IMR-90 (cell line): ENCODE measurements at regions not wholly inside any gene's neighbourhood (a gene's known extent, or its start where the extent isn't known, plus 50 kb on each side); places are given as distances from the start of the nearest gene placed in this dataset.

Experiments used
- ATAC-seq: fragments of 200-7000 bp; cut with Tn5 transposase; 2 replicates; pipeline ENCODE4 v1.9.1; 2020; ENCODE audit warnings: low read depth, mild to moderate bottlenecking, moderate library complexity
- BruUV-seq: library from RNA; stranded (reverse); fragments of 400-500 nt; replicated peaks from 2 replicates; lab custom pipeline; 2021; lab: Mats Ljungman, UMichigan
- CTCF ChIA-PET: fragments of 300-600 bp; formaldehyde crosslinking; extraction: SDS; loops from one replicate; lab custom pipeline; 2021; ENCODE audit warnings: antibody characterized with exemption; lab: Yijun Ruan, JAX
- POLR2A ChIA-PET: fragments of 300-600 bp; sonication (Branson Sonifier 250); formaldehyde crosslinking; loops from one replicate; lab custom pipeline; 2022; ENCODE audit warnings: antibody characterized with exemption; ENCODE audit not compliant: unreplicated experiment; lab: Charles Lee
- DNase-seq: peaks from one replicate; pipeline ENCODE4 v3.0.0; 2013
- H2AFZ ChIP-seq: replicated peaks from 2 replicates; pipeline ENCODE3; 2013; ENCODE audit warnings: low read length, mild to moderate bottlenecking; ENCODE audit not compliant: poor library complexity
- H2AK5ac ChIP-seq: 2 replicates; pipeline ENCODE4 v1.6.1; 2013; ENCODE audit warnings: low read depth, low read length, inconsistent platforms
- H2AK9ac ChIP-seq: replicated peaks from 2 replicates; pipeline ENCODE3; 2013; ENCODE audit warnings: mild to moderate bottlenecking, low read depth, low read length, moderate library complexity; ENCODE audit not compliant: poor library complexity
- H2BK120ac ChIP-seq: 2 replicates; pipeline ENCODE4 v1.6.1; 2013; ENCODE audit warnings: low read depth, low read length, inconsistent platforms
- H2BK15ac ChIP-seq: 3 replicates; pipeline ENCODE4 v1.6.1; 2013; ENCODE audit warnings: low read depth, low read length, inconsistent platforms
- H2BK20ac ChIP-seq: 2 replicates; pipeline ENCODE4 v1.6.1; 2013; ENCODE audit warnings: low read depth, mild to moderate bottlenecking, inconsistent platforms, low read length, moderate library complexity
- H2BK5ac ChIP-seq: 2 replicates; pipeline ENCODE4 v1.6.1; 2013; ENCODE audit warnings: mild to moderate bottlenecking, low read depth, low read length, inconsistent platforms; ENCODE audit not compliant: poor library complexity, severe bottlenecking
- H3K14ac ChIP-seq: replicated peaks from 2 replicates; pipeline ENCODE4 v1.6.1; 2013; ENCODE audit warnings: low read depth, low read length, inconsistent platforms
- H3K18ac ChIP-seq: 2 replicates; pipeline ENCODE4 v1.6.1; 2013; ENCODE audit warnings: low read depth, low read length, control low read depth
- H3K23ac ChIP-seq: 2 replicates; pipeline ENCODE4 v1.6.1; 2013; ENCODE audit warnings: low read depth, low read length, inconsistent platforms
- H3K27ac ChIP-seq: 2 replicates; pipeline ENCODE4 v1.5.1; 2013; ENCODE audit warnings: mild to moderate bottlenecking, control low read depth, low read length; ENCODE audit not compliant: insufficient read depth
- H3K27me3 ChIP-seq: 2 replicates; pipeline ENCODE4 v1.6.1; 2013; ENCODE audit warnings: low read length; ENCODE audit not compliant: control insufficient read depth, insufficient read depth
- H3K36me3 ChIP-seq: 2 replicates; pipeline ENCODE4 v1.6.1; 2013; ENCODE audit warnings: low read length, mixed read lengths; ENCODE audit not compliant: control insufficient read depth, insufficient read depth
- H3K4ac ChIP-seq: 2 replicates; pipeline ENCODE4 v1.6.1; 2013; ENCODE audit warnings: low read depth, low read length, inconsistent platforms
- H3K4me1 ChIP-seq: 2 replicates; pipeline ENCODE4 v1.6.1; 2013; ENCODE audit warnings: low read length, mixed read lengths; ENCODE audit not compliant: control insufficient read depth, insufficient read depth
- H3K4me2 ChIP-seq: 2 replicates; pipeline ENCODE4 v1.6.1; 2013; ENCODE audit warnings: low read depth, mild to moderate bottlenecking, control low read depth, low read length, moderate library complexity
- H3K4me3 ChIP-seq: 2 replicates; pipeline ENCODE4 v1.5.1; 2013; ENCODE audit warnings: low read depth, mild to moderate bottlenecking, control low read depth, low read length, moderate library complexity; ENCODE audit not compliant: insufficient read depth
- H3K56ac ChIP-seq: 2 replicates; pipeline ENCODE4 v1.6.1; 2013; ENCODE audit warnings: low read length, inconsistent platforms; ENCODE audit not compliant: insufficient read depth; ENCODE audit errors: extremely low read depth
- H3K79me1 ChIP-seq, 2 experiments: 2 replicates each; pipeline ENCODE4 v1.6.1; 2013; ENCODE audit warnings: low read length in 2 of 2, inconsistent platforms in 1 of 2, low read depth in 1 of 2
- H3K9ac ChIP-seq: 2 replicates; pipeline ENCODE4 v1.6.1; 2013; ENCODE audit warnings: low read depth, low read length, control low read depth
- H3K9me1 ChIP-seq: 2 replicates; pipeline ENCODE4 v1.6.1; 2013; ENCODE audit warnings: low read length, inconsistent platforms; ENCODE audit not compliant: insufficient read depth
- H3K9me3 ChIP-seq: 2 replicates; pipeline ENCODE4 v1.6.1; 2013; ENCODE audit warnings: low read length; ENCODE audit not compliant: control insufficient read depth, insufficient read depth
- H4K20me1 ChIP-seq: 2 replicates; pipeline ENCODE4 v1.6.1; 2013; ENCODE audit warnings: low read length, inconsistent platforms; ENCODE audit not compliant: insufficient read depth
- H4K5ac ChIP-seq: 2 replicates; pipeline ENCODE4 v1.6.1; 2013; ENCODE audit warnings: mild to moderate bottlenecking, low read depth, low read length, control low read depth
- H4K8ac ChIP-seq, 2 experiments: 2 replicates each; pipeline ENCODE4 v1.6.1; 2013; ENCODE audit warnings: low read depth in 2 of 2, low read length in 2 of 2, control low read depth in 1 of 2, inconsistent platforms in 1 of 2
- H4K91ac ChIP-seq: 2 replicates; pipeline ENCODE4 v1.6.1; 2013; ENCODE audit warnings: low read depth, low read length, inconsistent platforms; ENCODE audit not compliant: insufficient read depth
- CEBPB ChIP-seq: IDR thresholded peaks from 2 replicates; pipeline ENCODE4 v1.6.1; 2012; ENCODE audit warnings: low read depth, low read length, improper control_type of control experiment
- CHD1 ChIP-seq: IDR thresholded peaks from 2 replicates; pipeline ENCODE4 v1.6.1; 2012; ENCODE audit warnings: low read depth, low read length, improper control_type of control experiment
- FOS ChIP-seq: fragments of 150-350 bp; IDR thresholded peaks from 2 replicates; pipeline ENCODE4 v1.6.1; 2016; ENCODE audit warnings: low read depth, low read length
- MAZ ChIP-seq: IDR thresholded peaks from 2 replicates; pipeline ENCODE4 v1.6.1; 2012; ENCODE audit warnings: low read depth, mild to moderate bottlenecking, low read length, improper control_type of control experiment, moderate library complexity, borderline replicate concordance
- NFE2L2 ChIP-seq: fragments of 150-350 bp; IDR thresholded peaks from 2 replicates; pipeline ENCODE4 v1.6.1; 2016; ENCODE audit warnings: low read depth, mild to moderate bottlenecking, low read length
- POLR2A ChIP-seq: IDR thresholded peaks from 2 replicates; pipeline ENCODE4 v1.6.1; 2012; ENCODE audit warnings: mild to moderate bottlenecking, low read depth, low read length
- RCOR1 ChIP-seq: IDR thresholded peaks from 2 replicates; pipeline ENCODE4 v1.6.1; 2012; ENCODE audit warnings: mild to moderate bottlenecking, low read length, improper control_type of control experiment; ENCODE audit not compliant: insufficient replicate concordance
- RFX5 ChIP-seq: IDR thresholded peaks from 2 replicates; pipeline ENCODE4 v1.8.0; 2012; ENCODE audit warnings: low read depth, mild to moderate bottlenecking, low read length, moderate library complexity
- SMC3 ChIP-seq: fragments of 150-350 bp; IDR thresholded peaks from 2 replicates; pipeline ENCODE4 v1.6.1; 2016; ENCODE audit warnings: low read depth, mild to moderate bottlenecking, antibody characterized with exemption, low read length, moderate library complexity
- WGBS, 2 experiments: methylation state at CpG; one replicate each; pipeline versions ENCODE4 v1.1.5 to v1.1.7; 2013; ENCODE audit warnings: missing lambda C conversion rate in 2 of 2; ENCODE audit not compliant: insufficient read length in 1 of 2; ENCODE audit errors: extremely low coverage in 2 of 2; 5-methylcytosine and 5-hydroxymethylcytosine counted together
- dilution Hi-C: fragments of 300-500 bp; cut with HindIII; formaldehyde crosslinking; loops from one replicate; pipeline ENCODE4 v1.14.3; 2018; ENCODE audit warnings: low sequenced_read_pairs; ENCODE audit not compliant: unreplicated experiment
- in situ Hi-C: fragments of 300-500 bp; cut with MboI; formaldehyde crosslinking; loops from 3 replicates; pipeline ENCODE4 v1.14.3; 2019; ENCODE audit warnings: low sequenced_read_pairs, inconsistent platforms, mixed read lengths
- intact Hi-C: fragments of 100-400 bp; cut with micrococcal nuclease; formaldehyde crosslinking; loops from 2 replicates; pipeline ENCODE4 v1.10.0; 2022
- TF ChIP-seq, protein P1 (sequence below): fragments of 150-350 bp; IDR thresholded peaks from 2 replicates; pipeline ENCODE4 v1.6.1; 2016; ENCODE audit warnings: low read depth, mild to moderate bottlenecking, low read length, moderate library complexity, borderline replicate concordance

DNA sequence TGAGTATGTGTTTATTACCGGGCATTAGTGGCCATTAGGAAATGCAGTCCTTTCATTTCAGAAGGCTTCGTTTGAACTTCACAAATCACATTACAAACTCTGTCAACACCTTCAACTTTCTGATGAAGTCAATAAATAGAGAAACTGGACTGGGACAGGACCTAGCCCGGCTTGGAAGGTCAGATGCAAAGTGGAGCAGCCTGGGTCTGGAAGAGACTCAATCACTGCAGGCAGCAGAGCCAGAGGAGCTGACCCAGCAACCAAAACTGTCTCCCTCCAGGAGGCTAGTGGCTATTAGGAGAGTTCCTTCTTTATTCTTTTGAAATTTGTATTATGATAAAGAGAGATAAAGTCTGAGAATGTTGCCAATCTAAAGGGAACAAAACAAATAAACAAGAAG lies 167.2 kb upstream of the SPOPL start:
- no peak overlapping the region for H2AK9ac ChIP-seq
- no peaks in the 10 kb centered on the region for H3K79me1 ChIP-seq
- H3K27me3 ChIP-seq, result no peaks in the 10 kb centered on the region
- DNase-seq, result no peak
- no peaks in the 10 kb centered on the region for H3K36me3 ChIP-seq
- no peak overlapping the region for H3K23ac ChIP-seq
- dilution Hi-C loops, result no loop called here
- no peak overlapping the region for H3K56ac ChIP-seq
- no peak overlapping the region for H2BK20ac ChIP-seq
- no peaks in the 10 kb centered on the region for H3K9me1 ChIP-seq
- in situ Hi-C loops, result no loop called here
- H4K8ac ChIP-seq, result no peak overlapping the region
- no peaks in the 10 kb centered on the region for H4K20me1 ChIP-seq
- intact Hi-C loops, result no loop called here
- H3K9me3 ChIP-seq, result no peaks in the 10 kb centered on the region
- H2BK5ac ChIP-seq, result no peak overlapping the region
- ChIA-PET POLR2A (no interaction called here), CTCF (no interaction called here)
- H3K14ac ChIP-seq, result no peak overlapping the region
- WGBS, 2 experiments, result no CpG with 5 or more reads among the region's 3 CpGs
- H4K91ac ChIP-seq, result no peak overlapping the region
- H2BK15ac ChIP-seq, result no peak overlapping the region
- H3K27ac ChIP-seq, result no peak overlapping the region
- H3K18ac ChIP-seq, result no peak overlapping the region
- no peak overlapping the region for H2BK120ac ChIP-seq
- H3K4me2 ChIP-seq, result no peak overlapping the region
- H3K9ac ChIP-seq, result no peak overlapping the region
- H4K5ac ChIP-seq, result no peak overlapping the region
- H3K4me3 ChIP-seq, result no peak overlapping the region
- TF ChIP-seq RFX5, result no peak
- no peak for TF ChIP-seq MAZ
- no peak for TF ChIP-seq POLR2A
- no peak for TF ChIP-seq NFE2L2
- no peak for TF ChIP-seq CHD1
- no peak for TF ChIP-seq RCOR1
- no peak for TF ChIP-seq FOS
- TF ChIP-seq, protein P1, sequence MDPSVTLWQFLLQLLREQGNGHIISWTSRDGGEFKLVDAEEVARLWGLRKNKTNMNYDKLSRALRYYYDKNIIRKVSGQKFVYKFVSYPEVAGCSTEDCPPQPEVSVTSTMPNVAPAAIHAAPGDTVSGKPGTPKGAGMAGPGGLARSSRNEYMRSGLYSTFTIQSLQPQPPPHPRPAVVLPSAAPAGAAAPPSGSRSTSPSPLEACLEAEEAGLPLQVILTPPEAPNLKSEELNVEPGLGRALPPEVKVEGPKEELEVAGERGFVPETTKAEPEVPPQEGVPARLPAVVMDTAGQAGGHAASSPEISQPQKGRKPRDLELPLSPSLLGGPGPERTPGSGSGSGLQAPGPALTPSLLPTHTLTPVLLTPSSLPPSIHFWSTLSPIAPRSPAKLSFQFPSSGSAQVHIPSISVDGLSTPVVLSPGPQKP, result no peak
- TF ChIP-seq CEBPB, result no peak
- TF ChIP-seq SMC3, result no peak
- no peak overlapping the region for H3K4ac ChIP-seq
- no peaks in the 10 kb centered on the region for H3K4me1 ChIP-seq
- no peak overlapping the region for H2AK5ac ChIP-seq
- H2AFZ ChIP-seq, result no peak overlapping the region
- ATAC-seq, result no peak
- no TSS peak for BruUV-seq
